HepG2 (cell line): ENCODE measurements at regions not wholly inside any gene's neighbourhood (a gene's known extent, or its start where the extent isn't known, plus 50 kb on each side); places are given as distances from the start of the nearest gene placed in this dataset.

ENCODE experiments used
- ATAC-seq: fragments of 200-7000 bp; cut with Tn5 transposase; 3 replicates; pipeline ENCODE4 v1.9.1; 2020; ENCODE audit warnings: mild to moderate bottlenecking, moderate library complexity
- BruUV-seq: library from RNA; stranded (reverse); fragments of 400-500 nt; replicated peaks from 2 replicates; lab custom pipeline; 2021; lab: Mats Ljungman, UMichigan
- CTCF ChIA-PET: fragments of 300-600 bp; formaldehyde crosslinking; extraction: SDS; loops from one replicate; lab custom pipeline; 2021; ENCODE audit warnings: low total read pairs, inconsistent platforms, low intra/inter-chr PET ratio; lab: Yijun Ruan, JAX
- POLR2A ChIA-PET: fragments of 350-600 bp; sonication (Branson Sonifier 250); formaldehyde crosslinking; loops from one replicate; lab custom pipeline; 2020; ENCODE audit warnings: antibody characterized with exemption, inconsistent platforms; lab: Yijun Ruan, JAX
- DNase-seq: peaks from one replicate; pipeline ENCODE4 v3.0.0-alpha.2; 2015; ENCODE audit warnings: low spot score
- FAIRE-seq: peaks from 3 replicates; lab custom pipeline; 2011; peaks lifted over from hg19 to GRCh38; lab: Jason Lieb, UNC
- H2AFZ ChIP-seq: one replicate; pipeline ENCODE4 v1.6.1; 2011; ENCODE audit warnings: low read length, inconsistent platforms
- H3K27ac ChIP-seq: fragments of 300-600 bp; 3 replicates; pipeline ENCODE4 v1.8.0; 2011; ENCODE audit warnings: mixed run types, mild to moderate bottlenecking, mixed read lengths, low read length, inconsistent platforms; ENCODE audit not compliant: insufficient read depth; ENCODE audit errors: extremely low read length
- H3K27me3 ChIP-seq, 2 experiments: fragments of 200-600 bp in 1 of 2; 2 replicates in 1 of 2; 3 replicates in 1 of 2; pipeline versions ENCODE4 v1.6.0 to v1.8.0; 2011; ENCODE audit warnings: low read length in 2 of 2, mild to moderate bottlenecking in 2 of 2, moderate library complexity in 2 of 2, inconsistent platforms in 1 of 2; ENCODE audit not compliant: insufficient read depth in 2 of 2, control insufficient read depth in 1 of 2
- H3K36me3 ChIP-seq, 2 experiments: fragments of 200-600 bp in 1 of 2; replicated peaks in 1 of 2; 2 replicates in 1 of 2; 3 replicates in 1 of 2; pipeline versions ENCODE4 v1.5.1 to v1.8.0; 2011; ENCODE audit warnings: low read length in 2 of 2, inconsistent platforms in 1 of 2; ENCODE audit not compliant: insufficient read depth in 2 of 2, control insufficient read depth in 1 of 2
- H3K4me1 ChIP-seq: 2 replicates; pipeline ENCODE4 v1.5.1; 2012; ENCODE audit warnings: low read length, inconsistent platforms; ENCODE audit not compliant: insufficient read depth
- H3K4me2 ChIP-seq: 2 replicates; pipeline ENCODE4 v1.6.0; 2011; ENCODE audit warnings: low read depth, low read length, inconsistent platforms
- H3K4me3 ChIP-seq, 3 experiments: fragments of 200-600 bp in 1 of 3; sonication (generic), shearing (Covaris generic) in 1 of 3; replicated peaks in 1 of 3; 2 replicates each; pipeline ENCODE4 v1.5.1; 2011 to 2016; ENCODE audit warnings: low read length in 3 of 3, inconsistent platforms in 2 of 3, low read depth in 2 of 3, mild to moderate bottlenecking in 2 of 3, control low read depth in 1 of 3, mixed read lengths in 1 of 3; ENCODE audit not compliant: insufficient read depth in 1 of 3
- H3K79me2 ChIP-seq: one replicate; pipeline ENCODE4 v1.6.1; 2011; ENCODE audit warnings: low read length, inconsistent platforms; ENCODE audit not compliant: insufficient read depth
- H3K9ac ChIP-seq: 2 replicates; pipeline ENCODE4 v1.6.0; 2011; ENCODE audit warnings: mild to moderate bottlenecking, low read depth, low read length, inconsistent platforms; ENCODE audit not compliant: insufficient read depth
- H3K9me3 ChIP-seq: 2 replicates; pipeline ENCODE4 v1.5.1; 2012; ENCODE audit warnings: mild to moderate bottlenecking, low read length
- H4K20me1 ChIP-seq: 2 replicates; pipeline ENCODE4 v1.6.0; 2011; ENCODE audit warnings: inconsistent platforms, mild to moderate bottlenecking, low read length, moderate library complexity; ENCODE audit not compliant: insufficient read depth
- CENPBD1 ChIP-seq: sonication (generic); formaldehyde crosslinking; IDR thresholded peaks from 2 replicates; pipeline ENCODE4 v1.8.0; 2022; ENCODE audit warnings: missing genetic modification reagents, low read depth, mild to moderate bottlenecking, borderline replicate concordance
- FOSL1 ChIP-seq: sonication (generic); formaldehyde crosslinking; IDR thresholded peaks from 2 replicates; pipeline ENCODE4 v1.9.0; 2021; ENCODE audit warnings: missing genetic modification reagents, borderline replicate concordance
- HOXA5 ChIP-seq: sonication (generic); formaldehyde crosslinking; IDR thresholded peaks from 2 replicates; pipeline ENCODE4 v1.4.0; 2020; ENCODE audit warnings: missing genetic modification reagents
- MED13 ChIP-seq: sonication (generic); formaldehyde crosslinking; IDR thresholded peaks from 2 replicates; pipeline ENCODE4 v1.5.0; 2020; ENCODE audit warnings: missing genetic modification reagents
- SMARCE1 ChIP-seq: fragments of 450-650 bp; IDR thresholded peaks from 2 replicates; pipeline ENCODE4 v1.6.1; 2017; ENCODE audit warnings: borderline replicate concordance
- TMF1 ChIP-seq: sonication (generic); formaldehyde crosslinking; IDR thresholded peaks from 2 replicates; pipeline ENCODE4 v1.8.1; 2022; ENCODE audit warnings: low read depth, missing genetic modification reagents
- ZNF24 ChIP-seq: fragments of 450-650 bp; IDR thresholded peaks from 2 replicates; pipeline ENCODE4 v1.6.1; 2017; ENCODE audit warnings: antibody characterized with exemption, mild to moderate bottlenecking
- ZNF563 ChIP-seq: sonication (generic); formaldehyde crosslinking; IDR thresholded peaks from 2 replicates; pipeline ENCODE4 v1.8.0; 2022; ENCODE audit warnings: mild to moderate bottlenecking, moderate library complexity, missing genetic modification reagents
- WGBS: methylation state at CpG from one replicate; pipeline ENCODE4 v1.1.6; 2017; ENCODE audit warnings: low lambda C conversion rate; 5-methylcytosine and 5-hydroxymethylcytosine counted together
- in situ Hi-C: cut with HindIII; loops from 2 replicates; pipeline ENCODE4 v1.10.0; 2017; ENCODE audit warnings: low pct_unique_long_range_greater_than_20kb; ENCODE audit not compliant: extremely low pct_ligation_motif_present
- intact Hi-C: fragments of 100-400 bp; cut with micrococcal nuclease; formaldehyde crosslinking; loops from one replicate; pipeline ENCODE4 v1.10.0; 2022; ENCODE audit not compliant: unreplicated experiment
- TF ChIP-seq, protein P1 (sequence below): sonication (generic); formaldehyde crosslinking; conservative IDR thresholded peaks from 2 replicates; pipeline ENCODE4 v1.8.0; 2022; ENCODE audit warnings: missing genetic modification reagents
- TF ChIP-seq, protein P2 (sequence below): sonication (generic); formaldehyde crosslinking; IDR thresholded peaks from 2 replicates; pipeline ENCODE4 v1.5.0; 2020; ENCODE audit warnings: missing genetic modification reagents
- TF ChIP-seq, protein P3 (sequence below): sonication (generic); formaldehyde crosslinking; IDR thresholded peaks from 2 replicates; pipeline ENCODE4 v1.4.0; 2020; ENCODE audit warnings: missing genetic modification reagents, borderline replicate concordance

GRCh38 chr2:7595206-7595605, 678.0 kb downstream of the RNF144A start (continued):
- TF ChIP-seq SMARCE1 (no peak), CENPBD1 (CRISPR knock-in tag) (no peak)
- TF ChIP-seq, protein P1, sequence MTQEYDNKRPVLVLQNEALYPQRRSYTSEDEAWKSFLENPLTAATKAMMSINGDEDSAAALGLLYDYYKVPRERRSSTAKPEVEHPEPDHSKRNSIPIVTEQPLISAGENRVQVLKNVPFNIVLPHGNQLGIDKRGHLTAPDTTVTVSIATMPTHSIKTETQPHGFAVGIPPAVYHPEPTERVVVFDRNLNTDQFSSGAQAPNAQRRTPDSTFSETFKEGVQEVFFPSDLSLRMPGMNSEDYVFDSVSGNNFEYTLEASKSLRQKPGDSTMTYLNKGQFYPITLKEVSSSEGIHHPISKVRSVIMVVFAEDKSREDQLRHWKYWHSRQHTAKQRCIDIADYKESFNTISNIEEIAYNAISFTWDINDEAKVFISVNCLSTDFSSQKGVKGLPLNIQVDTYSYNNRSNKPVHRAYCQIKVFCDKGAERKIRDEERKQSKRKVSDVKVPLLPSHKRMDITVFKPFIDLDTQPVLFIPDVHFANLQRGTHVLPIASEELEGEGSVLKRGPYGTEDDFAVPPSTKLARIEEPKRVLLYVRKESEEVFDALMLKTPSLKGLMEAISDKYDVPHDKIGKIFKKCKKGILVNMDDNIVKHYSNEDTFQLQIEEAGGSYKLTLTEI (CRISPR knock-in tag) = no peak

- in situ Hi-C loops (no loop called here), intact Hi-C loops (no loop called here)
- TF ChIP-seq, protein P2, sequence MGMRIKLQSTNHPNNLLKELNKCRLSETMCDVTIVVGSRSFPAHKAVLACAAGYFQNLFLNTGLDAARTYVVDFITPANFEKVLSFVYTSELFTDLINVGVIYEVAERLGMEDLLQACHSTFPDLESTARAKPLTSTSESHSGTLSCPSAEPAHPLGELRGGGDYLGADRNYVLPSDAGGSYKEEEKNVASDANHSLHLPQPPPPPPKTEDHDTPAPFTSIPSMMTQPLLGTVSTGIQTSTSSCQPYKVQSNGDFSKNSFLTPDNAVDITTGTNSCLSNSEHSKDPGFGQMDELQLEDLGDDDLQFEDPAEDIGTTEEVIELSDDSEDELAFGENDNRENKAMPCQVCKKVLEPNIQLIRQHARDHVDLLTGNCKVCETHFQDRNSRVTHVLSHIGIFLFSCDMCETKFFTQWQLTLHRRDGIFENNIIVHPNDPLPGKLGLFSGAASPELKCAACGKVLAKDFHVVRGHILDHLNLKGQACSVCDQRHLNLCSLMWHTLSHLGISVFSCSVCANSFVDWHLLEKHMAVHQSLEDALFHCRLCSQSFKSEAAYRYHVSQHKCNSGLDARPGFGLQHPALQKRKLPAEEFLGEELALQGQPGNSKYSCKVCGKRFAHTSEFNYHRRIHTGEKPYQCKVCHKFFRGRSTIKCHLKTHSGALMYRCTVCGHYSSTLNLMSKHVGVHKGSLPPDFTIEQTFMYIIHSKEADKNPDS = no peak
- TF ChIP-seq HOXA5 (CRISPR knock-in tag) (no peak), MED13 (CRISPR knock-in tag) (no peak), FOSL1 (CRISPR knock-in tag) (no peak), ZNF24 (no peak), TMF1 (CRISPR knock-in tag) (no peak), ZNF563 (CRISPR knock-in tag) (no peak)
- TF ChIP-seq, protein P3, sequence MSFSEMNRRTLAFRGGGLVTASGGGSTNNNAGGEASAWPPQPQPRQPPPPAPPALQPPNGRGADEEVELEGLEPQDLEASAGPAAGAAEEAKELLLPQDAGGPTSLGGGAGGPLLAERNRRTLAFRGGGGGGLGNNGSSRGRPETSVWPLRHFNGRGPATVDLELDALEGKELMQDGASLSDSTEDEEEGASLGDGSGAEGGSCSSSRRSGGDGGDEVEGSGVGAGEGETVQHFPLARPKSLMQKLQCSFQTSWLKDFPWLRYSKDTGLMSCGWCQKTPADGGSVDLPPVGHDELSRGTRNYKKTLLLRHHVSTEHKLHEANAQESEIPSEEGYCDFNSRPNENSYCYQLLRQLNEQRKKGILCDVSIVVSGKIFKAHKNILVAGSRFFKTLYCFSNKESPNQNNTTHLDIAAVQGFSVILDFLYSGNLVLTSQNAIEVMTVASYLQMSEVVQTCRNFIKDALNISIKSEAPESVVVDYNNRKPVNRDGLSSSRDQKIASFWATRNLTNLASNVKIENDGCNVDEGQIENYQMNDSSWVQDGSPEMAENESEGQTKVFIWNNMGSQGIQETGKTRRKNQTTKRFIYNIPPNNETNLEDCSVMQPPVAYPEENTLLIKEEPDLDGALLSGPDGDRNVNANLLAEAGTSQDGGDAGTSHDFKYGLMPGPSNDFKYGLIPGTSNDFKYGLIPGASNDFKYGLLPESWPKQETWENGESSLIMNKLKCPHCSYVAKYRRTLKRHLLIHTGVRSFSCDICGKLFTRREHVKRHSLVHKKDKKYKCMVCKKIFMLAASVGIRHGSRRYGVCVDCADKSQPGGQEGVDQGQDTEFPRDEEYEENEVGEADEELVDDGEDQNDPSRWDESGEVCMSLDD (CRISPR knock-in tag) = no peak
- Histone ChIP-seq H4K20me1 (no peaks in the 10 kb centered on the region), H3K79me2 (no peaks in the 10 kb centered on the region), H3K9ac (no peak overlapping the region), H3K4me2 (no peak overlapping the region), H3K36me3 (no peaks in the 10 kb centered on the region), H2AFZ (no peak overlapping the region), H3K27me3 (no peaks in the 10 kb centered on the region), H3K4me1 (no peaks in the 10 kb centered on the region), H3K4me3 (no peak overlapping the region), H3K9me3 (0 out of 2 replicates have a peak, but pooled peaks cover 5% of the 10 kb centered on the region), H3K27ac (no peak overlapping the region)
- no peak for DNase-seq
- ATAC-seq = no peak
- FAIRE-seq = no peak
- ChIA-PET POLR2A (no interaction called here), CTCF (no interaction called here)
- no TSS peak for BruUV-seq
- 47% methylated on average over 3 of the region's 3 CpGs for WGBS
Observed at GRCh38 chr2:7598402-7598801, 681.2 kb downstream of the RNF144A start.
